AG04449 (cell line): ENCODE measurements at regions not wholly inside any gene's neighbourhood (a gene's known extent, or its start where the extent isn't known, plus 50 kb on each side); places are given as distances from the start of the nearest gene placed in this dataset.
"Not testable (repeated sequence)": the region's sequence is repeated elsewhere in the genome, so short reads cannot be mapped to it uniquely, and the experiment has no call there.

Experiments
- CTCF ChIA-PET: fragments of 350-600 bp; formaldehyde crosslinking; extraction: SDS; loops from one replicate; lab custom pipeline; 2021; ENCODE audit warnings: antibody characterized with exemption; lab: Yijun Ruan, JAX
- POLR2A ChIA-PET: fragments of 400-600, 350-600 bp; formaldehyde crosslinking; extraction: SDS; loops from one replicate; lab custom pipeline; 2020; ENCODE audit warnings: antibody characterized with exemption, inconsistent platforms; lab: Yijun Ruan, JAX
- DNase-seq: peaks from one replicate; pipeline ENCODE4 v3.0.0-alpha.2; 2010; ENCODE audit warnings: low read depth, low spot score
- H3K4me3 ChIP-seq: 2 replicates; pipeline ENCODE4 v1.5.1; 2011; ENCODE audit warnings: low read depth, mild to moderate bottlenecking, control low read depth, low read length
- CTCF ChIP-seq: IDR thresholded peaks from one replicate; pipeline ENCODE4 v1.5.1; 2011; ENCODE audit warnings: mild to moderate bottlenecking, moderate library complexity, low read length, control low read depth, inconsistent platforms; ENCODE audit not compliant: insufficient read depth; ENCODE audit errors: missing control alignments

- ChIA-PET CTCF (no interaction called here), POLR2A (no interaction called here)
- DNase-seq: no peak
- no peak overlapping the region for H3K4me3 ChIP-seq
- no peak for TF ChIP-seq CTCF
Observed at GRCh38 chr3:10688126-10688525, 127.9 kb upstream of the SLC6A11 start.

- CTCF ChIA-PET: no interaction called here
- DNase-seq: no peak
- POLR2A ChIA-PET: no interaction called here
- no peak for TF ChIP-seq CTCF
- H3K4me3 ChIP-seq: no peak overlapping the region
Observed at GRCh38 chr3:10688548-10689172, 127.4 kb upstream of the SLC6A11 start.

- POLR2A ChIA-PET: no interaction called here
- H3K4me3 ChIP-seq: no peak overlapping the region
- no peak for TF ChIP-seq CTCF
- CTCF ChIA-PET: no interaction called here
- DNase-seq: no peak
Observed at GRCh38 chr3:10692039-10692622, 123.9 kb upstream of the SLC6A11 start.

- ChIA-PET CTCF (no interaction called here), POLR2A (no interaction called here)
- H3K4me3 ChIP-seq: no peak overlapping the region
- no peak for DNase-seq
- TF ChIP-seq CTCF: no peak
Observed at GRCh38 chr3:10693457-10693856, 122.6 kb upstream of the SLC6A11 start.

GRCh38 chr3:10694179-10694578, 121.8 kb upstream of the SLC6A11 start:
- TF ChIP-seq CTCF: no peak
- no peak overlapping the region for H3K4me3 ChIP-seq
- DNase-seq: no peak
- ChIA-PET POLR2A (no interaction called here), CTCF (no interaction called here)

GRCh38 chr3:10695186-10695585, 120.8 kb upstream of the SLC6A11 start:
- POLR2A ChIA-PET, CTCF ChIA-PET, DNase-seq, H3K4me3 ChIP-seq: not testable (repeated sequence)

- CTCF ChIA-PET: no interaction called here
- no peak for DNase-seq
- POLR2A ChIA-PET: no interaction called here
Observed at GRCh38 chr3:10695595-10696285, 120.3 kb upstream of the SLC6A11 start.

More at GRCh38 chr3:10695595-10696285, 120.3 kb upstream of the SLC6A11 start:
- no peak for TF ChIP-seq CTCF
- no peak overlapping the region for H3K4me3 ChIP-seq
